Hematopoietic multipotent progenitor cell treated with erythropoietin and hydrocortisone succinate and interleukin-3 and kit ligand, for 4 days (in vitro differentiated cells): ENCODE measurements at regions not wholly inside any gene's neighbourhood (a gene's known extent, or its start where the extent isn't known, plus 50 kb on each side); places are given as distances from the start of the nearest gene placed in this dataset.
"Not testable (repeated sequence)": the region's sequence is repeated elsewhere in the genome, so short reads cannot be mapped to it uniquely, and the experiment has no call there.

ENCODE experiments used
- DNase-seq: peaks from one replicate; pipeline ENCODE4 v3.0.0-alpha.2; 2015

GRCh38 chr15:79154483-79155135 lies 64.0 kb upstream of the RASGRF1 start:
- peak; percentile 7 for DNase-seq

DNA sequence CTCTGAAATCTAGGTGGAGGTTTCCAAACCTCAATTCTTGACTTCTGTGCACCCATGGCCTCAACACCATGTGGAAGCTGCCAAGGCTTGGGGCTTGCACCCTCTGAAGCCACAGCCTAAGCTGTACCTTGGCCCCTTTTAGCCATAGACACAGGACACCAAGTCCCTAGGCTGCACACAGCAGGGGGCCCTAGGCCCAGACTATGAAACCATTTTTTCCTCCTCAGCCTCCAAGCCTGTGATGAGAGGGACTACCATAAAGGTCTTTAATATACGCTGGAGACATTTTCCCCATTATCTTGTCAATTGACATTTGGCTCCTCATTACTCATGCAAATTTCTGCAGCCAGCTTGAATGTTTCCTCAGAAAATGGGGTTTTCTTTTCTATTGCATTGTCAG lies 53.7 kb upstream of the RASGRF1 start:
- not testable (repeated sequence) for DNase-seq

DNA sequence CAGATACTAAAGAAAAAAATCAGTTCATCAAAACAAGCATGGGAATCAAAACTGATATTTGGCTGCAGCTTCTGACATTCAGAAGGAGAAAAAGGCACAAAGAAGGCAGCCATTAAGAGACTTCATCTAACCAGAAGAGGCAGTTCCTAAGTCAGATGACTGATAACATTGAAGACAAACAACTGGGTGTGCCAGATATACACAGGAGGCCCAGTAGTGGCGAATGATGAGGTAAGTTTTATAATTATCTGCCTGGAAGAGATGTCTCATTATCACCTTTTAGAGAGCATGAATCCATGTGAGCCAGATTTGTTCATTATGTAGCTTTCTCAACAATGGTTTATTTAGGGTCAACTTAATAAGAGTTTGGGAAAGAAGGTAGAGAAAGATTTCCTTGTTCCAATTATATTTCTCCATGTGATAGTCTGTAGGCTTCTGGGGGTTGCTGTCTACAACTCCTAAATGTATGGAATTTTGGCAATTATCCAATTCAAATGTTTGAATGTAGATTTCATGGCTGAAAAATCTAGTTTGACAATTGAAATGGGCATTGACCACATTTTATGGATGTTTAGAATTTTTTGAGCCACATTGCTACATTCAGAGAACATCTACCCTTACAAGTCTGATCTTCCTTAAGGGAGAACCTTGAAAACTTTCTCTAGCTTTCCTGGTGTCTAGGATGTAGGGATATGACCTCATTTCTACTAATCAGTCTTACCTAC lies 50.4 kb upstream of the RASGRF1 start:
- no peak for DNase-seq
